ENCODE measurements at regions not wholly inside any gene's neighbourhood (a gene's known extent, or its start where the extent isn't known, plus 50 kb on each side); places are given as distances from the start of the nearest gene placed in this dataset.

GRCh38 chr12:128091951-128092382 is 175.0 kb upstream of the TMEM132C start:
- TF ChIP-seq CTCF (IDR thresholded peaks at IDR 0.05; ENCODE audit: low read depth, low read length) (no peak), MAX (IDR thresholded peaks at IDR 0.05; ENCODE audit: low read depth, low read length) (no peak), POLR2A (IDR thresholded peaks at IDR 0.05; ENCODE audit: extremely low read depth, insufficient read length) (no peak)
